ENCODE measurements at regions not wholly inside any gene's neighbourhood (a gene's known extent, or its start where the extent isn't known, plus 50 kb on each side); places are given as distances from the start of the nearest gene placed in this dataset.

GRCh38 chr5:33312571-33313549 is 127.9 kb upstream of the TARS1 start:
- no peaks in the 10 kb centered on the region for H3K36me3 ChIP-seq
- H3K27ac ChIP-seq, result no peak overlapping the region
- no peaks in the 10 kb centered on the region for H3K9me3 ChIP-seq
- in situ Hi-C loops (cut with MboI; ENCODE audit: low sequenced_read_pairs in 4 of 4), result no loop called here
- DNase-seq (no peak), ATAC-seq (no peak)
- no peaks in the 10 kb centered on the region for H3K27me3 ChIP-seq
- intact Hi-C loops (cut with DNase I; ENCODE audit: low total_unique reads), result no loop called here
- H3K4me3 ChIP-seq, result no peak overlapping the region
- TF ChIP-seq CTCF (IDR thresholded peaks at IDR 0.05 in 4 of 5, conservative IDR thresholded peaks at IDR 0.05 in 1 of 5) (no peak), POLR2A (IDR thresholded peaks at IDR 0.05) (no peak)
- H3K4me1 ChIP-seq, result no peaks in the 10 kb centered on the region

- Histone ChIP-seq H3K9me3 (no peaks in the 10 kb centered on the region), H3K36me3 (no peaks in the 10 kb centered on the region), H3K27ac (no peak overlapping the region), H3K27me3 (no peaks in the 10 kb centered on the region), H3K4me3 (no peak overlapping the region), H3K4me1 (no peaks in the 10 kb centered on the region)
- intact Hi-C loops (cut with DNase I; ENCODE audit: low total_unique reads) (no loop called here), in situ Hi-C loops (cut with MboI; ENCODE audit: low sequenced_read_pairs in 4 of 4) (no loop called here)
- DNase-seq (no peak), ATAC-seq (no peak)
- no peak for TF ChIP-seq CTCF (IDR thresholded peaks at IDR 0.05 in 4 of 5, conservative IDR thresholded peaks at IDR 0.05 in 1 of 5)
- no peak for TF ChIP-seq POLR2A (IDR thresholded peaks at IDR 0.05)
These were observed 125.6 kb upstream of the TARS1 start for GRCh38 chr5:33315189-33315588.

DNA sequence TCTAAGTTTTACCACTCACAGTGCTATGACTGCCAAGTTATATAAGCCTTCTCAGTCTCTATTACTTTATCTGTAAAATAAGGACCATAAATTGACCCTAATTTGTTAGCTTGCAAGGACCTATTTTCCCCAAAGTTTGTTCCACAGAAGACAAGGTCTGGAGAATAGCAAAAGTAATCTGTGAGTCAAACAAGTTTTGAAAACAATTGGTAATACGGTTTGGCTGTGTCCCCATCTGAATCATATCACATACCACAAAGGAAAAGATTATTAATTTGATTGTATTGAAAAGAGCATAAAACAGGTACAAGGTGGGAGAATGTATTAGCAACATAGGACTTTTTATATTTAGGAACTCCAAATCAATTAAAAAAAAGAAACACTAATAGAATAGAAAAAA is 124.0 kb upstream of the TARS1 start:
- in situ Hi-C loops (cut with MboI; ENCODE audit: low sequenced_read_pairs in 4 of 4) (no loop called here), intact Hi-C loops (cut with DNase I; ENCODE audit: low total_unique reads) (no loop called here)
- Histone ChIP-seq H3K9me3 (no peaks in the 10 kb centered on the region), H3K4me3 (no peak overlapping the region), H3K27ac (no peak overlapping the region), H3K36me3 (no peaks in the 10 kb centered on the region), H3K27me3 (no peaks in the 10 kb centered on the region), H3K4me1 (no peaks in the 10 kb centered on the region)
- TF ChIP-seq CTCF (IDR thresholded peaks at IDR 0.05 in 4 of 5, conservative IDR thresholded peaks at IDR 0.05 in 1 of 5), result no peak
- no peak for TF ChIP-seq POLR2A (IDR thresholded peaks at IDR 0.05)
- ATAC-seq (no peak), DNase-seq (no peak)

- in situ Hi-C loops (cut with MboI; ENCODE audit: low sequenced_read_pairs in 4 of 4), result no loop called here
- Histone ChIP-seq H3K27me3 (no peaks in the 10 kb centered on the region), H3K9me3 (no peaks in the 10 kb centered on the region), H3K36me3 (no peaks in the 10 kb centered on the region), H3K4me1 (no peaks in the 10 kb centered on the region), H3K27ac (no peak overlapping the region), H3K4me3 (no peak overlapping the region)
- DNase-seq (no peak), ATAC-seq (no peak)
- intact Hi-C loops (cut with DNase I; ENCODE audit: low total_unique reads), result no loop called here
- TF ChIP-seq POLR2A (IDR thresholded peaks at IDR 0.05), result no peak
- no peak for TF ChIP-seq CTCF (IDR thresholded peaks at IDR 0.05 in 4 of 5, conservative IDR thresholded peaks at IDR 0.05 in 1 of 5)
These were observed 123.5 kb upstream of the TARS1 start for GRCh38 chr5:33317271-33317670.
